AML-193 (cell line): ENCODE measurements at regions not wholly inside any gene's neighbourhood (a gene's known extent, or its start where the extent isn't known, plus 50 kb on each side); places are given as distances from the start of the nearest gene placed in this dataset.
"Not testable (repeated sequence)": the region's sequence is repeated elsewhere in the genome, so short reads cannot be mapped to it uniquely, and the experiment has no call there.

ENCODE experiments used
- DNase-seq, 2 experiments: peaks; one replicate each; lab custom pipeline; 2025; lab: John Stamatoyannopoulos, UW

GRCh38 chr14:25699981-25700380 lies 650.0 kb upstream of the STXBP6 start:
- no peak for DNase-seq

GRCh38 chr14:25698111-25698510 lies 648.2 kb upstream of the STXBP6 start:
- no peak for DNase-seq

- DNase-seq = no peak
These were observed 646.2 kb upstream of the STXBP6 start for GRCh38 chr14:25696176-25696575.

- no peak for DNase-seq
These were observed 635.1 kb upstream of the STXBP6 start for GRCh38 chr14:25685004-25685403.

- no peak for DNase-seq
These were observed 631.0 kb upstream of the STXBP6 start for GRCh38 chr14:25680934-25681333.

- DNase-seq = not testable (repeated sequence)
These were observed 630.6 kb upstream of the STXBP6 start for GRCh38 chr14:25680511-25680910.

- DNase-seq = no peak
These were observed 627.2 kb upstream of the STXBP6 start for GRCh38 chr14:25677111-25677510.

GRCh38 chr14:25667387-25667786 lies 617.4 kb upstream of the STXBP6 start:
- no peak for DNase-seq

- no peak for DNase-seq
These were observed 616.9 kb upstream of the STXBP6 start for GRCh38 chr14:25666877-25667276.

GRCh38 chr14:25658988-25659387 lies 609.0 kb upstream of the STXBP6 start:
- no peak for DNase-seq

GRCh38 chr14:25630447-25630846 lies 580.5 kb upstream of the STXBP6 start:
- DNase-seq = no peak

- no peak for DNase-seq
These were observed 579.0 kb upstream of the STXBP6 start for GRCh38 chr14:25628978-25629377.

GRCh38 chr14:25628390-25628789 lies 578.4 kb upstream of the STXBP6 start:
- DNase-seq = no peak

GRCh38 chr14:25626986-25627385 lies 577.0 kb upstream of the STXBP6 start:
- no peak for DNase-seq

- DNase-seq = no peak
These were observed 572.8 kb upstream of the STXBP6 start for GRCh38 chr14:25622763-25623162.

- DNase-seq = no peak
These were observed 570.6 kb upstream of the STXBP6 start for GRCh38 chr14:25620515-25620914.

- DNase-seq = no peak
These were observed 565.2 kb upstream of the STXBP6 start for GRCh38 chr14:25615174-25615573.

- no peak for DNase-seq
These were observed 557.2 kb upstream of the STXBP6 start for GRCh38 chr14:25607192-25607591.

GRCh38 chr14:25602106-25602505 lies 552.2 kb upstream of the STXBP6 start:
- no peak for DNase-seq

- no peak for DNase-seq
These were observed 538.8 kb upstream of the STXBP6 start for GRCh38 chr14:25588751-25589150.

GRCh38 chr14:25574628-25575325 lies 524.8 kb upstream of the STXBP6 start:
- no peak for DNase-seq

- no peak for DNase-seq
These were observed 520.5 kb upstream of the STXBP6 start for GRCh38 chr14:25570483-25570882.

- no peak for DNase-seq
These were observed 507.5 kb upstream of the STXBP6 start for GRCh38 chr14:25557466-25557865.

- DNase-seq = no peak
These were observed 502.9 kb upstream of the STXBP6 start for GRCh38 chr14:25552826-25553225.
